Breast epithelium (tissue), 4 donors: ENCODE measurements at regions not wholly inside any gene's neighbourhood (a gene's known extent, or its start where the extent isn't known, plus 50 kb on each side); places are given as distances from the start of the nearest gene placed in this dataset.

Experiments
- DNase-seq, 2 donors: peaks; one replicate each; pipeline ENCODE4 v3.0.0-alpha.2; 2019; ENCODE audit warnings: low spot score in 2 of 2
- H3K27ac ChIP-seq, 2 donors: fragments of 200-600 bp; sonication (generic) in 1 of 2; one replicate each; pipeline ENCODE4 v1.5.1; 2016 to 2019; ENCODE audit warnings: mild to moderate bottlenecking in 1 of 2
- H3K27me3 ChIP-seq, 2 donors: fragments of 200-600 bp; sonication (generic) in 1 of 2; one replicate each; pipeline versions ENCODE4 v1.5.1 to v1.6.0; 2017 to 2019; ENCODE audit warnings: control low read depth in 1 of 2, mild to moderate bottlenecking in 1 of 2
- H3K36me3 ChIP-seq: fragments of 200-600 bp; one replicate; pipeline ENCODE4 v1.5.1; 2019
- H3K4me1 ChIP-seq, 2 donors: fragments of 200-600 bp; sonication (generic); one replicate each; pipeline ENCODE4 v1.5.1; 2016 to 2019; ENCODE audit warnings: control low read depth in 1 of 2
- H3K4me3 ChIP-seq, 3 donors: fragments of 200-600 bp; sonication (generic); 1 replicate in 2 of 3; 2 replicates in 1 of 3; pipeline ENCODE4 v1.5.1; 2016 to 2019; ENCODE audit warnings: mild to moderate bottlenecking in 3 of 3, moderate library complexity in 2 of 3
- H3K9me3 ChIP-seq, 2 donors: fragments of 200-600 bp; sonication (generic) in 1 of 2; one replicate each; pipeline ENCODE4 v1.5.1; 2016 to 2019; ENCODE audit warnings: control low read depth in 1 of 2
- CTCF ChIP-seq, 3 donors: fragments of 450-650 bp; IDR thresholded peaks; one replicate each; pipeline ENCODE4 v1.5.1; 2016 to 2017; ENCODE audit warnings: antibody characterized with exemption in 3 of 3, mild to moderate bottlenecking in 3 of 3, moderate library complexity in 3 of 3
- POLR2A ChIP-seq: fragments of 450-650 bp; IDR thresholded peaks from one replicate; pipeline ENCODE4 v1.6.1; 2016; ENCODE audit warnings: antibody characterized with exemption, mild to moderate bottlenecking, moderate library complexity
- POLR2AphosphoS5 ChIP-seq, 3 donors: sonication (generic); formaldehyde crosslinking; IDR thresholded peaks; one replicate each; pipeline ENCODE4 v1.6.1; 2017; ENCODE audit warnings: antibody characterized with exemption in 3 of 3
- intact Hi-C: fragments of 100-400 bp; cut with DNase I; formaldehyde crosslinking; loops from one replicate; pipeline ENCODE4 v1.15.1; 2023; ENCODE audit warnings: low total_unique reads

DNA sequence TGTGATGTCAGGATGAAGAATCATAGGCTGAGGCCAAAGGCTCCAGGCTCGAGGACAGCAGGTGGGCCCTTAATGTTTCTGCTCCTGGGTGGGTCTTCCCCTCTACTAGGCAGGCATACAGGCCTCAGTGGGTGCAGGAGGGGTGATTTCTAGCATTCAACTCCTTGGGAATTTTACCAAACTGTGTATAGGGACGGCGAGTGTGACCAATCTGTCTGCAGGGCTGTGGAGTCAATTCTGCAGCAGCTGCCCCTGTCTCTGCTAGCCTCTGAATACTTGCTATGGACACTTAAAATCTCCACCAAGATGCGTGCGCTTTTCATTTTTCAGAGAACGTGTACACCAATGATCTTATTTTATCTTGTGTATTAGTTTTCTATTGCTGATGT is 115.5 kb downstream of the WDR11 start:
- intact Hi-C loops = no loop called here
- Histone ChIP-seq H3K4me3 (no peak overlapping the region), H3K27me3 (peaks cover 0 to 15% of the 10 kb centered on the region in 2 donors), H3K4me1 (no peaks in the 10 kb centered on the region), H3K9me3 (no peaks in the 10 kb centered on the region), H3K36me3 (no peaks in the 10 kb centered on the region), H3K27ac (no peak overlapping the region)
- TF ChIP-seq CTCF (IDR thresholded peaks at IDR 0.05) (no peak), POLR2AphosphoS5 (IDR thresholded peaks at IDR 0.05) (no peak), POLR2A (no peak)
- DNase-seq = no peak

DNA sequence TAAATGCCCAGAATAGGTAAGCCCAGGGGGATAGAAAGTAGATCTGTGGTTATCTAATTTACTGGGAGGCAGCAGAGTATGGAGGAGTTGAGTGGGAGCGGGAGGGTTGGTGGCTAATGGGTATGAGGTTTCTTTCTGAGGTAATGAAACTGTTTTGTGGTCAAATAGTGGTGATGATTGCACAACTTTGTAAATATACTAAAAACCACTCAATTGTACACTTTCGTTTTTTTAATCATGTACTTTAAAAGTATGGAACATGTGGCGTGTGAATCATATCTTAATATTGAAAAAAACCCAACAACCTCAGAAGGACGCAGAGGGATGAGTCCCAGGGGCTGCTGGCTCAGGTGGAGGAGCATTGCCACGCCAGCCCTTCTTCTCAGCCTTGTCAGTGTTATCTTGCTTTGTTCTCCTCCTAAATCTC is 118.1 kb downstream of the WDR11 start:
- Histone ChIP-seq H3K36me3 (no peaks in the 10 kb centered on the region), H3K27me3 (peaks cover 0 to 27% of the 10 kb centered on the region in 2 donors), H3K4me3 (no peak overlapping the region), H3K9me3 (peaks cover 0 to 6% of the 10 kb centered on the region in 2 donors), H3K4me1 (no peaks in the 10 kb centered on the region), H3K27ac (no peak overlapping the region)
- no peak for DNase-seq
- intact Hi-C loops = no loop called here
- TF ChIP-seq CTCF (IDR thresholded peaks at IDR 0.05) = no peak
- TF ChIP-seq POLR2A = no peak
- no peak for TF ChIP-seq POLR2AphosphoS5 (IDR thresholded peaks at IDR 0.05)

DNA sequence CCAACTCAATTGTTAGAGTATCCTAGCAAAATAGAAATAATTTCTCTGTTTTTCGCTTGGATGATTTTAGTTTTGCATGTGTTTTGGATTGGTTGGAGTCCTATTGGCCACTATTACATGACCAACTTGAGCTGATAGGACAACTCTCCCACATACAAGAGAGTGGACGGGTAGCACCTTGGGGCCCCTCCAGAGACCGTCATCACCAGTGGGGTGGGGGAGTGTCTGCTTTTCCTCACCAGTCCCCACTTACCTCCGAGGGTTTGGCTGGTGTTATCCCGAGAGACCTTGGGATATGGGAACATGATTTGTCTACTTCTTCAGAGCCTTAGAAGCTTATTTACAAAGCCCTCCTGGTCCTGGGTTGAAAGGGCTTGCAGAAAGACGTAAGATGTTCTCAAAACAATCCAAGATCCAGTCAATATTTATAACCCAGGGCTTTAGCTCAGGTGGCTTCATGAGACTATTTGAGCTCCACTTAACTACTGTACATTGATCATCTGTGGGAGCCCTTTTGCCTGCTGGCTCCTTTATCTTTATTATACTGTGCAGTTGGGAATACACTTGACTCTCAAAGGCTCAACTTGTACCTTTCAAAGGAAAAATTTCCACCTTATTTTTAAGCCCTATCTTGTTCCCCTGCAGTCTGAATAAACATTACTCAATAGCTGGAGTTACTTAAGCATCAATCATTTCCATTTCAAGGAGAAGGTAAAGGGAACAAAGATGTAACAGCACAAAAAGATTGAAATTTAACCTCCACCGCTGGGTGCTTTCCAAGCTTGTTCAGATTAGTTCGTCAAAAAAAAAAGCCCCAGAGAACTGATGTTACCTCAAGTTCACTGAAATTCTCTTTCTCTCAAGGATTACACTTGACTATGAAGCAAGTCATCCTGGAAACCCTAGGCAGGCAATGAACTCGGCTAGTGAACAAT is 119.7 kb downstream of the WDR11 start:
- Histone ChIP-seq H3K36me3 (no peaks in the 10 kb centered on the region), H3K9me3 (peaks cover 0 to 14% of the 10 kb centered on the region in 2 donors), H3K27me3 (peaks cover 0 to 27% of the 10 kb centered on the region in 2 donors), H3K27ac (no peak overlapping the region), H3K4me3 (no peak overlapping the region), H3K4me1 (no peaks in the 10 kb centered on the region)
- no peak for TF ChIP-seq POLR2A
- TF ChIP-seq CTCF (IDR thresholded peaks at IDR 0.05) = no peak
- TF ChIP-seq POLR2AphosphoS5 (IDR thresholded peaks at IDR 0.05) = no peak
- intact Hi-C loops = no loop called here
- no peak for DNase-seq

GRCh38 chr10:120971671-120972070 is 120.5 kb downstream of the WDR11 start:
- H3K27me3 ChIP-seq = peaks cover 0 to 28% of the 10 kb centered on the region in 2 donors
- TF ChIP-seq POLR2AphosphoS5 (IDR thresholded peaks at IDR 0.05) (no peak), POLR2A (no peak), CTCF (IDR thresholded peaks at IDR 0.05) (no peak)
- intact Hi-C loops = no loop called here
- H3K4me1 ChIP-seq = no peaks in the 10 kb centered on the region
- peaks cover 0 to 14% of the 10 kb centered on the region in 2 donors for H3K9me3 ChIP-seq
- DNase-seq = no peak
- no peaks in the 10 kb centered on the region for H3K36me3 ChIP-seq
- no peak overlapping the region for H3K4me3 ChIP-seq
- H3K27ac ChIP-seq = no peak overlapping the region

DNA sequence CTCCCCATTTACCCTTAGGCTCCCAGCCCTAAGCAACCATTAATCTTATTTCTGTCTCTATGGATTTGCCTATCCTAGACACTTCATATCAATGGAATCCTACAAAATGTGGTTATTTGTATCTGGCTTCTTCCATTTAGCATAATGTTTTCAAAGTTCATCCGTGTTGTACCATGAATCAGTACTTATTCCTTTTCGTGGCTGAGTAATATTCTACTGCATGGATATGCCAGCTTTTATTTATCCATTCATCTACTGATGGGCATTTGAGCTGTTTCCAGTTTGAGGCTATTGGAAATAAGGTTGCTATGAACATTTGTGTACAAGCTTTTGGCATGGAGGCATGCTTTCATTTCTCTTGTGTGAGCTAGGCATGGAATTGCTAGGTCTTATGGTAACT is 121.1 kb downstream of the WDR11 start:
- Histone ChIP-seq H3K9me3 (peaks cover 0 to 14% of the 10 kb centered on the region in 2 donors), H3K4me3 (no peak overlapping the region), H3K4me1 (no peaks in the 10 kb centered on the region), H3K27ac (no peak overlapping the region), H3K27me3 (peaks cover 0 to 31% of the 10 kb centered on the region in 2 donors), H3K36me3 (no peaks in the 10 kb centered on the region)
- no peak for DNase-seq
- no peak for TF ChIP-seq POLR2A
- TF ChIP-seq POLR2AphosphoS5 (IDR thresholded peaks at IDR 0.05) = no peak
- TF ChIP-seq CTCF (IDR thresholded peaks at IDR 0.05) = no peak
- intact Hi-C loops = no loop called here
